Loucy (cell line): ENCODE measurements at regions not wholly inside any gene's neighbourhood (a gene's known extent, or its start where the extent isn't known, plus 50 kb on each side); places are given as distances from the start of the nearest gene placed in this dataset.

Source experiments
- H2AFZ ChIP-seq: fragments of 200-600 bp; sonication (generic); 2 replicates; pipeline ENCODE4 v1.6.0; 2016; ENCODE audit warnings: antibody characterized with exemption, mild to moderate bottlenecking, low read length, moderate library complexity
- H3F3A ChIP-seq: fragments of 200-600 bp; 2 replicates; pipeline ENCODE4 v1.6.0; 2016; ENCODE audit warnings: antibody characterized with exemption, low read depth, mild to moderate bottlenecking
- H3K27me3 ChIP-seq: fragments of 200-600 bp; sonication (generic); 2 replicates; pipeline ENCODE4 v1.6.1; 2014; ENCODE audit warnings: low read length, mild to moderate bottlenecking; ENCODE audit not compliant: insufficient read depth, poor library complexity, severe bottlenecking
- H3K36me3 ChIP-seq: fragments of 200-600 bp; sonication (generic); 2 replicates; pipeline ENCODE4 v1.6.1; 2016; ENCODE audit warnings: low read length; ENCODE audit not compliant: insufficient read depth
- H3K4me1 ChIP-seq: fragments of 200-600 bp; sonication (generic); 2 replicates; pipeline ENCODE4 v1.5.1; 2014; ENCODE audit warnings: low read length, mild to moderate bottlenecking; ENCODE audit not compliant: insufficient read depth, poor library complexity, severe bottlenecking
- H3K4me2 ChIP-seq: fragments of 200-600 bp; sonication (generic); 2 replicates; pipeline ENCODE4 v1.6.0; 2014; ENCODE audit warnings: antibody characterized with exemption, low read length, low read depth, mild to moderate bottlenecking; ENCODE audit not compliant: poor library complexity, severe bottlenecking
- H3K4me3 ChIP-seq: fragments of 200-600 bp; sonication (generic); 2 replicates; pipeline ENCODE4 v1.5.1; 2014; ENCODE audit warnings: low read length, mild to moderate bottlenecking, mixed read lengths; ENCODE audit not compliant: poor library complexity, severe bottlenecking
- H3K79me2 ChIP-seq: fragments of 200-600 bp; sonication (generic); 2 replicates; pipeline ENCODE4 v1.6.1; 2014; ENCODE audit warnings: low read length; ENCODE audit not compliant: insufficient read depth
- H3K9ac ChIP-seq: fragments of 200-600 bp; sonication (generic); 2 replicates; pipeline ENCODE4 v1.6.0; 2014; ENCODE audit warnings: mild to moderate bottlenecking, low read depth, low read length, moderate library complexity; ENCODE audit not compliant: poor library complexity, severe bottlenecking
- H3K9me2 ChIP-seq: fragments of 200-600 bp; sonication (generic); replicated peaks from 2 replicates; pipeline ENCODE4 v1.6.1; 2016; ENCODE audit warnings: low read depth, low read length, mixed read lengths
- H3K9me3 ChIP-seq: fragments of 200-600 bp; sonication (generic); 2 replicates; pipeline ENCODE4 v1.6.1; 2014; ENCODE audit warnings: mild to moderate bottlenecking, antibody characterized with exemption, low read length, low read depth; ENCODE audit not compliant: insufficient read depth
- H4K20me1 ChIP-seq: fragments of 200-600 bp; sonication (generic); 2 replicates; pipeline ENCODE4 v1.6.0; 2014; ENCODE audit warnings: antibody characterized with exemption, low read length, mild to moderate bottlenecking; ENCODE audit not compliant: insufficient read depth, poor library complexity, severe bottlenecking
- EZH2phosphoT487 ChIP-seq: fragments of 200-600 bp; IDR thresholded peaks from 2 replicates; pipeline ENCODE4 v1.6.1; 2018; ENCODE audit warnings: antibody characterized with exemption, mild to moderate bottlenecking, moderate library complexity, borderline replicate concordance
- TF ChIP-seq, protein P1 (sequence below): fragments of 200-600 bp; sonication (generic); conservative IDR thresholded peaks from 2 replicates; pipeline ENCODE4 v1.5.1; 2014; ENCODE audit warnings: mild to moderate bottlenecking, antibody characterized with exemption, low read length

DNA sequence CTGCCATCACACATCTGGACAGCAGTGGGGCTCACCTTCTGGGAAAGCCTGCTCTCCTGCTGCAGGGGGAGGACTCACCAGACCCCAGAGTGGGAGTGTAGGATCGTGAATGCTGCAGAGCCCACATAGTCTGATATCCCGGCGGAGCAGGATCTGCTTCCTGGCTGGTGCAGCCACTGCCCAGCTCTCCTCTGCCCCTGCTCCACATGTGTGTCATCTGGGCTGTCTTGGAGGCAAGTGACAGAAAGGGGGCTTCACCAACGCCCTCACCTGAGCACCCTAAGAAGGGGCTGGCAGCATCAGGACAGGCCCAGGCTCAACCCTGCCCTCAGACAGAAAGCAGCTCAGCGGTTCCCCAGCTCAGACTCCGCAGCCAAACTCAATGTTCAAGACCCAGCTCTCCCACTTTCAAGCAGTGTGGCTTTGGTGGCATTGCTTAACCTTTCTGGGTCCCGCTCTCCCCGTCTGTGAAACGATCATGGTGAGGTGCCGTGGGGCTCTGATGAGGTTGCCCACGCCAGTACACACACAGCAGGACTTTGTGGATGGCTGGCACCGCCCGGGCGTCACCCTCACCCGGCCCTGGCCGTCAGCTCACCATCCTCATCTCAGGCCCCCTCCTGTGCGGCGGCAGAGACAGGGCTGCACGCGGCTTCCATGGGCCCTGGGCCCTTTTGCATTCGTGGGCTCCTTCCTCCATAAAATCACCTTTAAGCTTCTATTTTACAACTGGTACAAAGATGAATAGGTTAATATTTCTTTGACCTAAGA is 91.0 kb upstream of the SFSWAP start:
- no peak for TF ChIP-seq EZH2phosphoT487
- TF ChIP-seq, protein P1, sequence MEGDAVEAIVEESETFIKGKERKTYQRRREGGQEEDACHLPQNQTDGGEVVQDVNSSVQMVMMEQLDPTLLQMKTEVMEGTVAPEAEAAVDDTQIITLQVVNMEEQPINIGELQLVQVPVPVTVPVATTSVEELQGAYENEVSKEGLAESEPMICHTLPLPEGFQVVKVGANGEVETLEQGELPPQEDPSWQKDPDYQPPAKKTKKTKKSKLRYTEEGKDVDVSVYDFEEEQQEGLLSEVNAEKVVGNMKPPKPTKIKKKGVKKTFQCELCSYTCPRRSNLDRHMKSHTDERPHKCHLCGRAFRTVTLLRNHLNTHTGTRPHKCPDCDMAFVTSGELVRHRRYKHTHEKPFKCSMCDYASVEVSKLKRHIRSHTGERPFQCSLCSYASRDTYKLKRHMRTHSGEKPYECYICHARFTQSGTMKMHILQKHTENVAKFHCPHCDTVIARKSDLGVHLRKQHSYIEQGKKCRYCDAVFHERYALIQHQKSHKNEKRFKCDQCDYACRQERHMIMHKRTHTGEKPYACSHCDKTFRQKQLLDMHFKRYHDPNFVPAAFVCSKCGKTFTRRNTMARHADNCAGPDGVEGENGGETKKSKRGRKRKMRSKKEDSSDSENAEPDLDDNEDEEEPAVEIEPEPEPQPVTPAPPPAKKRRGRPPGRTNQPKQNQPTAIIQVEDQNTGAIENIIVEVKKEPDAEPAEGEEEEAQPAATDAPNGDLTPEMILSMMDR, result no peak
- H3K4me1 ChIP-seq, result peaks cover 2% of the 10 kb centered on the region
- H3K9me3 ChIP-seq, result no peaks in the 10 kb centered on the region

DNA sequence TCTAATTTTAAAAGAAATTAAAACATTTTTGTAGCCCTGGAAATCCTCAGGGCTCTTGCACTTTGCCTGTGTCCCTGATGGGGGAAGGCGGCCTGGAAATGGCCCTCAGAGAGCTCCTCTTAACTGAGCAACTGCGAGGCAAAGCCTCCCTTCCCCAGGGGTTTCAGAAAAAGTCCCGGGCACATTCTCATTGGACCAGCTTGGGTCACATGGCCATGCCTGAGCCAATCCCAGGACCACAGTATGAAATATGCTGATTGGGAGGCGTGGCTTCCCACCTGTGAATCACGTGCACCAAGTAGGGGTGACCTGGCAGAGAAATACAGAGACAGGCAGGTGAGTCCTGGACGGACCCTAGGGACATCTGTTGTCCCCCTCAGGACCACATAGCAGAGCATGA is 90.4 kb upstream of the SFSWAP start:
- Histone ChIP-seq H3K4me3 (no peak overlapping the region), H3K4me2 (no peak overlapping the region), H2AFZ (no peak overlapping the region), H3K9ac (no peak overlapping the region), H3K27me3 (no peaks in the 10 kb centered on the region), H3K4me1 (peaks cover 7% of the 10 kb centered on the region), H3F3A (no peaks in the 10 kb centered on the region), H3K36me3 (no peaks in the 10 kb centered on the region), H3K9me3 (no peaks in the 10 kb centered on the region), H3K9me2 (no peaks in the 10 kb centered on the region), H4K20me1 (no peaks in the 10 kb centered on the region), H3K79me2 (no peaks in the 10 kb centered on the region)
- TF ChIP-seq EZH2phosphoT487, result no peak
- TF ChIP-seq, protein P1, result no peak

More for the DNA sequence above, 91.0 kb upstream of the SFSWAP start:
- Histone ChIP-seq H3K9me2 (no peaks in the 10 kb centered on the region), H3F3A (no peaks in the 10 kb centered on the region), H3K9ac (no peak overlapping the region), H3K36me3 (no peaks in the 10 kb centered on the region), H4K20me1 (no peaks in the 10 kb centered on the region), H3K79me2 (no peaks in the 10 kb centered on the region), H3K4me2 (no peak overlapping the region), H3K4me3 (no peak overlapping the region), H2AFZ (no peak overlapping the region), H3K27me3 (no peaks in the 10 kb centered on the region)

DNA sequence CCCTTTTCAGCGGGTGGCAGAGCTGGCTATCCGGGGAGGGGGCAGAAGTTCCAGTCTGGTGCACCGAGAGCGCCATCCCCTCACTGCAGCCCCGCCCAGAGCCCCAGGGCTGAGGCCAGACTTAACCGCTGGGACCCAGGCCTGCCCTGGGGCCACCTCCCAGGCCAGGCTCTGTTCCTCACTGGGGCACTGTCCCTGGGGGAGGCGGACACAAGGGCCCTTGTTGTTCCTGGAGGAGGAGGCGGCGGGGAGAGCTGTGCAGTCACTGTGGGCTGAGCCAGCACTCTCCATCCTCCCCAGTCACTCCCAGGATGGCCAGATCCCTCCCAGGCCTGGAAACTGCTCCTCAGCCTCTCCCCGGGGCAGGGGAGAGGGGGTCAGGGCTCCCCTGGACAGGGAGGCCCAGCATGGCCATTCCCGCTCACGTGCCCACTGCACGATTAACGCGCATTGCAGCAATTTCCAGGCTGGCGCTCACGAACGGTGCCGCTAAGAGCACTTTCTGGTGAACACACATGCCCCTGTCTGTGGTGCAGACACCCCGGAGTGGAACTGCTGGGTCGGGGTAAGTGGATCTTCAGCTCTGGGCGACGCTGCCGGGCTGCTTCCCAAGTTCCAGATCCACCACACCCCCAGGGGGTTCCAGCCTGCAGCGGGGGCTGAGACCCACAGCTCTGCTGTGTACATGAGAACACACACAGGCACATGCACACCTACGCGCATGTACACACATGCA is 89.8 kb upstream of the SFSWAP start:
- Histone ChIP-seq H4K20me1 (no peaks in the 10 kb centered on the region), H3K79me2 (no peaks in the 10 kb centered on the region), H3K9ac (no peak overlapping the region), H3K9me2 (no peaks in the 10 kb centered on the region), H2AFZ (no peak overlapping the region), H3K9me3 (no peaks in the 10 kb centered on the region), H3K36me3 (no peaks in the 10 kb centered on the region), H3K4me1 (peaks cover 7% of the 10 kb centered on the region), H3F3A (0 out of 2 replicates have a peak, but pooled peaks cover 1% of the 10 kb centered on the region), H3K4me3 (no peak overlapping the region), H3K4me2 (no peak overlapping the region), H3K27me3 (no peaks in the 10 kb centered on the region)
- TF ChIP-seq, protein P1, result no peak
- no peak for TF ChIP-seq EZH2phosphoT487
